Glutamatergic neuron (in vitro differentiated cells): ENCODE measurements at regions not wholly inside any gene's neighbourhood (a gene's known extent, or its start where the extent isn't known, plus 50 kb on each side); places are given as distances from the start of the nearest gene placed in this dataset.

Experiments used
- DNase-seq: peaks from one replicate; pipeline ENCODE4 v3.0.0; 2022
- H3K27ac Mint-ChIP-seq: one replicate; pipeline ENCODE4 v1.8.0; 2020; ENCODE audit warnings: mild to moderate bottlenecking, mixed read lengths, inconsistent platforms; ENCODE audit not compliant: unreplicated experiment
- H3K27me3 Mint-ChIP-seq: one replicate; pipeline ENCODE4 v1.8.0; 2020; ENCODE audit warnings: mild to moderate bottlenecking, moderate library complexity, mixed read lengths, inconsistent platforms; ENCODE audit not compliant: unreplicated experiment
- H3K36me3 Mint-ChIP-seq: one replicate; pipeline ENCODE4 v1.8.0; 2020; ENCODE audit warnings: mild to moderate bottlenecking, mixed read lengths, inconsistent platforms; ENCODE audit not compliant: unreplicated experiment
- H3K4me1 Mint-ChIP-seq: one replicate; pipeline ENCODE4 v1.8.0; 2020; ENCODE audit warnings: mild to moderate bottlenecking, low read depth, mixed read lengths, inconsistent platforms; ENCODE audit not compliant: unreplicated experiment
- H3K4me3 Mint-ChIP-seq: one replicate; pipeline ENCODE4 v1.8.0; 2020; ENCODE audit warnings: mild to moderate bottlenecking, mixed read lengths, inconsistent platforms; ENCODE audit not compliant: unreplicated experiment
- H3K9me3 Mint-ChIP-seq: one replicate; pipeline ENCODE4 v1.8.0; 2020; ENCODE audit warnings: mild to moderate bottlenecking, moderate library complexity, mixed read lengths, inconsistent platforms; ENCODE audit not compliant: unreplicated experiment
- TF ChIP-seq, protein P1 (sequence below): fragments of 200-600 bp; sonication (generic); IDR thresholded peaks from one replicate; pipeline ENCODE4 v1.5.0; 2021; ENCODE audit not compliant: partially characterized antibody, unreplicated experiment

DNA sequence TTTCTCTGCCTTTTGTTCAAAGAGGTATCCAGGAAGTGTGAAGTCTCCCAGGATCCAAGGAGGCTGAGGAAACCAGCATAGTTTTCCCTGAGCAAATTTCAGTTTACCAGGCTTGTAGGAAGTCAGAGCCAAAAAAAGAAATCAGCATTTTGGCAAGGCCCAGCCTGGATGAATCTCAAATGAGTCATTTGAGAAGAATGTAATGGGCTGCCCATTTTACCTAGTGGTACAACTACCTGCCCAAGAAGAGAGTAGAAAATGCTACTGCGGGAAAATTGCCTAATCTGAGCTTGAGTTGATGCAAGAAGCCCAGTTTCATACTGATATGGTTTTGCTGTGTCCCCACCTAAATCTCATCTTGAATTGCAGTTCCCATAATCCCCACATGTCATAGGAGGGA, 284.1 kb upstream of the ZNF507 start:
- Mint-ChIP-seq H3K27ac (no peak overlapping the region), H3K36me3 (no peaks in the 10 kb centered on the region), H3K4me3 (no peak overlapping the region), H3K27me3 (peaks cover 1% of the 10 kb centered on the region), H3K4me1 (no peaks in the 10 kb centered on the region), H3K9me3 (no peaks in the 10 kb centered on the region)
- TF ChIP-seq, protein P1, sequence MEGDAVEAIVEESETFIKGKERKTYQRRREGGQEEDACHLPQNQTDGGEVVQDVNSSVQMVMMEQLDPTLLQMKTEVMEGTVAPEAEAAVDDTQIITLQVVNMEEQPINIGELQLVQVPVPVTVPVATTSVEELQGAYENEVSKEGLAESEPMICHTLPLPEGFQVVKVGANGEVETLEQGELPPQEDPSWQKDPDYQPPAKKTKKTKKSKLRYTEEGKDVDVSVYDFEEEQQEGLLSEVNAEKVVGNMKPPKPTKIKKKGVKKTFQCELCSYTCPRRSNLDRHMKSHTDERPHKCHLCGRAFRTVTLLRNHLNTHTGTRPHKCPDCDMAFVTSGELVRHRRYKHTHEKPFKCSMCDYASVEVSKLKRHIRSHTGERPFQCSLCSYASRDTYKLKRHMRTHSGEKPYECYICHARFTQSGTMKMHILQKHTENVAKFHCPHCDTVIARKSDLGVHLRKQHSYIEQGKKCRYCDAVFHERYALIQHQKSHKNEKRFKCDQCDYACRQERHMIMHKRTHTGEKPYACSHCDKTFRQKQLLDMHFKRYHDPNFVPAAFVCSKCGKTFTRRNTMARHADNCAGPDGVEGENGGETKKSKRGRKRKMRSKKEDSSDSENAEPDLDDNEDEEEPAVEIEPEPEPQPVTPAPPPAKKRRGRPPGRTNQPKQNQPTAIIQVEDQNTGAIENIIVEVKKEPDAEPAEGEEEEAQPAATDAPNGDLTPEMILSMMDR, result no peak
- no peak for DNase-seq

DNA sequence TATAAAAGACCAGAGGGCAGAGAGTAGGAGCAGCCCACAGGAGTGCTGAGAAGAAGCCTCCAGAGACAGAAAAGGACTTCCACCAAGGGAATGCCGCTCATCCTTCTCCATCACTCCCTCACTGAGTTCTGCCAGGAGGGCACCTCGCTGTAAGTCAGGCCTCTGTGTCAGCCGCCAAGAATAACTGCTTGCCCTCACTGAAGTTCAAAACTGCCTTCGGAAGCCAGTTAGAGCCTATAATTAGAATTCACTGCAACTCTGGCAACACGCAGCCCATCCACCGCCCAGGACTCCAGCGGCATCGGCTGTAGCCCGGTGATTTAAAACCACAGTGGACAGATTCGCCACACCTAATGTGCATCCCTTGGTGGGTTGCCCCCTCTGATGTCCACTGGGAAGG, 281.8 kb upstream of the ZNF507 start:
- Mint-ChIP-seq H3K27ac (no peak overlapping the region), H3K36me3 (no peaks in the 10 kb centered on the region), H3K9me3 (no peaks in the 10 kb centered on the region), H3K4me3 (no peak overlapping the region), H3K27me3 (peaks cover 1% of the 10 kb centered on the region), H3K4me1 (no peaks in the 10 kb centered on the region)
- TF ChIP-seq, protein P1, result no peak
- no peak for DNase-seq

DNA sequence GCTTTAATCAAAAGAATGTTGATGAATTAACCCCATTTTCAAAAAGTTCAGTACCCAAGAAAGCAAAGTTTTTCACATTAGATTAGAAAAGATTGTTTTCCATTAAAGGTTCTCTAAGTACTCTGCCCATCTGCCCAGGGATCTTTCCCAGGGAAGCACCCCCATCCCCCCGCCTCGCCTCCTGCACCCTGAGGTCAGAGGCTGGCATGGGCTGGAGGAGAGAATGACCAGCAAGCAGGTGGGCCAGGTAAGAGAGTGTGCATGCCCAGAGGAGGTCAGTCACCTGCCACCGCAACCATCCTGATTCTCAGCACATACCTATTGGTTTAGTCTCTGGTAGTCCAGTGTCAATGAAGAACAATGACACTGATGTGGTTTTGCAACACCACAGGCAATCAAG, 279.4 kb upstream of the ZNF507 start:
- H3K27me3 Mint-ChIP-seq, result peaks cover 1% of the 10 kb centered on the region
- no peak for DNase-seq
- H3K4me1 Mint-ChIP-seq, result no peaks in the 10 kb centered on the region
- no peaks in the 10 kb centered on the region for H3K36me3 Mint-ChIP-seq
- no peak overlapping the region for H3K27ac Mint-ChIP-seq
- TF ChIP-seq, protein P1, result no peak
- H3K4me3 Mint-ChIP-seq, result no peak overlapping the region
- no peaks in the 10 kb centered on the region for H3K9me3 Mint-ChIP-seq

DNA sequence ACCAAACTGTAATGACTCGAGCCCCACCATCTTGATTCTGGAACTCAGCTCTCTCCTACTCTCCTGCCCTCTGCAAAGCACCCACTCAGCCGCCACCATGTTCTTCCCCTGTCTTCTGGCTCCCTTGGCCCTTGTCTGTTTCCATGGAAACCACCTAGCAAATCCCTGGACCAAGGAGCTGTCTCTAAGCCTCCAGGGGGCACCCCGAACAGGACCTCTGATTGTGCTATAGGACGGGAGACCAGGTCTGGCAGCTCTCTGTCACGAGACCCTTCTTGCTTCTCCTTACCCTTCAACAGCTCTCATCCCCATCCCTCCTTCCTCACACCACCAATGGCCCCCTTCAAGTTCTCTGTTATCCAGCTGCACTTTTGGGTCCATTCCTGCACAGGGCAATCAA, 277.7 kb upstream of the ZNF507 start:
- Mint-ChIP-seq H3K4me1 (no peaks in the 10 kb centered on the region), H3K4me3 (no peak overlapping the region), H3K27me3 (peaks cover 1% of the 10 kb centered on the region), H3K36me3 (no peaks in the 10 kb centered on the region), H3K27ac (no peak overlapping the region), H3K9me3 (no peaks in the 10 kb centered on the region)
- TF ChIP-seq, protein P1, result no peak
- no peak for DNase-seq

DNA sequence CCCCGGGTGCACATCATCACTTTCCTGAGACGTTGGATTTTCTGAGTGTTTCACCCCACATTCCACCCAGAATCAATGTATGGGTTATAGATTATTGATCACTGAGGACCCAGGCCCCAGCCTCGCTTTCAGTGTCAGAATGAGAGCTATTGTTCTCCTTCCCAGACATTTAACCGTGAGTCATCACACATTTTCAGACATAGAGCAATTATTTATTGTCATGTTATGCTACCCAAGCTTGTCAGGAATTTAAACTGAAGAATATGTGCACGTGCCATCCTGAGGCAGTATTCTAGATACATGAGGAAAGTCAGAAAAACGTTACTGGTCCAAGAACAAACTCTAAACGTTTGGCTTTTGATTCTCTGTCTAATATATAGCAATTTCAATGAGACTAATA, 276.6 kb upstream of the ZNF507 start:
- Mint-ChIP-seq H3K4me3 (no peak overlapping the region), H3K9me3 (no peaks in the 10 kb centered on the region), H3K36me3 (no peaks in the 10 kb centered on the region), H3K4me1 (no peaks in the 10 kb centered on the region), H3K27ac (no peak overlapping the region), H3K27me3 (peaks cover 1% of the 10 kb centered on the region)
- TF ChIP-seq, protein P1, result no peak
- no peak for DNase-seq
